ENCODE measurements at regions not wholly inside any gene's neighbourhood (a gene's known extent, or its start where the extent isn't known, plus 50 kb on each side); places are given as distances from the start of the nearest gene placed in this dataset.
"Not testable (repeated sequence)": the region's sequence is repeated elsewhere in the genome, so short reads cannot be mapped to it uniquely, and the experiment has no call there.

GRCh38 chr4:160701671-160702070 lies 1462.1 kb downstream of the FSTL5 start:
- Histone ChIP-seq H3K4me1 (ENCODE audit: control insufficient read depth, insufficient read depth, low read length, unreplicated experiment) (no peaks in the 10 kb centered on the region), H3K79me2 (ENCODE audit: control insufficient read depth, insufficient read depth, low read length, unreplicated experiment) (no peaks in the 10 kb centered on the region), H3K27ac (ENCODE audit: low read depth, low read length) (no peak overlapping the region), H3K27me3 (ENCODE audit: insufficient read depth, low read length) (no peaks in the 10 kb centered on the region), H3K4me3 (ENCODE audit: low read depth, low read length) (no peak overlapping the region), H3K36me3 (ENCODE audit: insufficient read depth, low read length) (no peaks in the 10 kb centered on the region), H2AFZ (ENCODE audit: low read length, unreplicated experiment) (no peak overlapping the region)

- Histone ChIP-seq H3K27me3 (ENCODE audit: insufficient read depth, low read length) (no peaks in the 10 kb centered on the region), H3K36me3 (ENCODE audit: insufficient read depth, low read length) (no peaks in the 10 kb centered on the region), H3K79me2 (ENCODE audit: control insufficient read depth, insufficient read depth, low read length, unreplicated experiment) (no peaks in the 10 kb centered on the region), H2AFZ (ENCODE audit: low read length, unreplicated experiment) (no peak overlapping the region), H3K27ac (ENCODE audit: low read depth, low read length) (no peak overlapping the region), H3K4me1 (ENCODE audit: control insufficient read depth, insufficient read depth, low read length, unreplicated experiment) (no peaks in the 10 kb centered on the region), H3K4me3 (ENCODE audit: low read depth, low read length) (no peak overlapping the region)
These were observed 1454.8 kb downstream of the FSTL5 start for GRCh38 chr4:160709026-160709425.

GRCh38 chr4:160709546-160709945 lies 1454.3 kb downstream of the FSTL5 start:
- H3K27ac ChIP-seq (ENCODE audit: low read depth, low read length), result no peak overlapping the region
- no peak overlapping the region for H2AFZ ChIP-seq (ENCODE audit: low read length, unreplicated experiment)
- H3K4me1 ChIP-seq (ENCODE audit: control insufficient read depth, insufficient read depth, low read length, unreplicated experiment), result no peaks in the 10 kb centered on the region

GRCh38 chr4:160716551-160716950 lies 1447.2 kb downstream of the FSTL5 start:
- H3K27ac ChIP-seq (ENCODE audit: low read depth, low read length), result no peak overlapping the region
- no peaks in the 10 kb centered on the region for H3K36me3 ChIP-seq (ENCODE audit: insufficient read depth, low read length)
- no peak overlapping the region for H3K4me3 ChIP-seq (ENCODE audit: low read depth, low read length)
- H3K79me2 ChIP-seq (ENCODE audit: control insufficient read depth, insufficient read depth, low read length, unreplicated experiment), result no peaks in the 10 kb centered on the region
- no peaks in the 10 kb centered on the region for H3K4me1 ChIP-seq (ENCODE audit: control insufficient read depth, insufficient read depth, low read length, unreplicated experiment)
- no peaks in the 10 kb centered on the region for H3K27me3 ChIP-seq (ENCODE audit: insufficient read depth, low read length)
- no peak overlapping the region for H2AFZ ChIP-seq (ENCODE audit: low read length, unreplicated experiment)

More at GRCh38 chr4:160709546-160709945, 1454.3 kb downstream of the FSTL5 start:
- H3K27me3 ChIP-seq (ENCODE audit: insufficient read depth, low read length), result no peaks in the 10 kb centered on the region
- H3K36me3 ChIP-seq (ENCODE audit: insufficient read depth, low read length), result no peaks in the 10 kb centered on the region
- H3K79me2 ChIP-seq (ENCODE audit: control insufficient read depth, insufficient read depth, low read length, unreplicated experiment), result no peaks in the 10 kb centered on the region
- H3K4me3 ChIP-seq (ENCODE audit: low read depth, low read length), result no peak overlapping the region

- H3K4me3 ChIP-seq (ENCODE audit: low read depth, low read length), result no peak overlapping the region
- H2AFZ ChIP-seq (ENCODE audit: low read length, unreplicated experiment), result no peak overlapping the region
- H3K79me2 ChIP-seq (ENCODE audit: control insufficient read depth, insufficient read depth, low read length, unreplicated experiment), result no peaks in the 10 kb centered on the region
- H3K36me3 ChIP-seq (ENCODE audit: insufficient read depth, low read length), result no peaks in the 10 kb centered on the region
- H3K27ac ChIP-seq (ENCODE audit: low read depth, low read length), result no peak overlapping the region
- no peaks in the 10 kb centered on the region for H3K27me3 ChIP-seq (ENCODE audit: insufficient read depth, low read length)
- no peaks in the 10 kb centered on the region for H3K4me1 ChIP-seq (ENCODE audit: control insufficient read depth, insufficient read depth, low read length, unreplicated experiment)
These were observed 1446.0 kb downstream of the FSTL5 start for GRCh38 chr4:160717848-160718247.

GRCh38 chr4:160724063-160724462 lies 1439.7 kb downstream of the FSTL5 start:
- Histone ChIP-seq H3K4me1 (ENCODE audit: control insufficient read depth, insufficient read depth, low read length, unreplicated experiment) (no peaks in the 10 kb centered on the region), H3K27me3 (ENCODE audit: insufficient read depth, low read length) (no peaks in the 10 kb centered on the region), H3K27ac (ENCODE audit: low read depth, low read length) (no peak overlapping the region), H3K4me3 (ENCODE audit: low read depth, low read length) (no peak overlapping the region), H2AFZ (ENCODE audit: low read length, unreplicated experiment) (no peak overlapping the region), H3K36me3 (ENCODE audit: insufficient read depth, low read length) (no peaks in the 10 kb centered on the region), H3K79me2 (ENCODE audit: control insufficient read depth, insufficient read depth, low read length, unreplicated experiment) (no peaks in the 10 kb centered on the region)

GRCh38 chr4:160745126-160745525 lies 1418.7 kb downstream of the FSTL5 start:
- H3K27ac ChIP-seq (ENCODE audit: low read depth, low read length), result no peak overlapping the region
- H2AFZ ChIP-seq (ENCODE audit: low read length, unreplicated experiment), result no peak overlapping the region
- no peaks in the 10 kb centered on the region for H3K79me2 ChIP-seq (ENCODE audit: control insufficient read depth, insufficient read depth, low read length, unreplicated experiment)
- no peak overlapping the region for H3K4me3 ChIP-seq (ENCODE audit: low read depth, low read length)
- no peaks in the 10 kb centered on the region for H3K36me3 ChIP-seq (ENCODE audit: insufficient read depth, low read length)
- H3K27me3 ChIP-seq (ENCODE audit: insufficient read depth, low read length), result no peaks in the 10 kb centered on the region
- H3K4me1 ChIP-seq (ENCODE audit: control insufficient read depth, insufficient read depth, low read length, unreplicated experiment), result no peaks in the 10 kb centered on the region

GRCh38 chr4:160746585-160746984 lies 1417.2 kb downstream of the FSTL5 start:
- not testable (repeated sequence) for H3K4me3 ChIP-seq (ENCODE audit: low read depth, low read length); H3K27ac ChIP-seq (ENCODE audit: low read depth, low read length); H3K36me3 ChIP-seq (ENCODE audit: insufficient read depth, low read length); H3K79me2 ChIP-seq (ENCODE audit: control insufficient read depth, insufficient read depth, low read length, unreplicated experiment); H2AFZ ChIP-seq (ENCODE audit: low read length, unreplicated experiment); H3K4me1 ChIP-seq (ENCODE audit: control insufficient read depth, insufficient read depth, low read length, unreplicated experiment); H3K27me3 ChIP-seq (ENCODE audit: insufficient read depth, low read length)

- no peaks in the 10 kb centered on the region for H3K27me3 ChIP-seq (ENCODE audit: insufficient read depth, low read length)
- H2AFZ ChIP-seq (ENCODE audit: low read length, unreplicated experiment), result no peak overlapping the region
- no peaks in the 10 kb centered on the region for H3K79me2 ChIP-seq (ENCODE audit: control insufficient read depth, insufficient read depth, low read length, unreplicated experiment)
- H3K4me3 ChIP-seq (ENCODE audit: low read depth, low read length), result no peak overlapping the region
- no peaks in the 10 kb centered on the region for H3K36me3 ChIP-seq (ENCODE audit: insufficient read depth, low read length)
- no peaks in the 10 kb centered on the region for H3K4me1 ChIP-seq (ENCODE audit: control insufficient read depth, insufficient read depth, low read length, unreplicated experiment)
- H3K27ac ChIP-seq (ENCODE audit: low read depth, low read length), result no peak overlapping the region
These were observed 1391.1 kb downstream of the FSTL5 start for GRCh38 chr4:160772668-160773067.

GRCh38 chr4:160795216-160795615 lies 1368.6 kb downstream of the FSTL5 start:
- Histone ChIP-seq H2AFZ (ENCODE audit: low read length, unreplicated experiment) (no peak overlapping the region), H3K79me2 (ENCODE audit: control insufficient read depth, insufficient read depth, low read length, unreplicated experiment) (no peaks in the 10 kb centered on the region), H3K4me1 (ENCODE audit: control insufficient read depth, insufficient read depth, low read length, unreplicated experiment) (no peaks in the 10 kb centered on the region), H3K4me3 (ENCODE audit: low read depth, low read length) (no peak overlapping the region), H3K27ac (ENCODE audit: low read depth, low read length) (no peak overlapping the region), H3K27me3 (ENCODE audit: insufficient read depth, low read length) (no peaks in the 10 kb centered on the region), H3K36me3 (ENCODE audit: insufficient read depth, low read length) (no peaks in the 10 kb centered on the region)

- no peak overlapping the region for H3K4me3 ChIP-seq (ENCODE audit: low read depth, low read length)
- no peaks in the 10 kb centered on the region for H3K4me1 ChIP-seq (ENCODE audit: control insufficient read depth, insufficient read depth, low read length, unreplicated experiment)
- H3K36me3 ChIP-seq (ENCODE audit: insufficient read depth, low read length), result no peaks in the 10 kb centered on the region
- no peaks in the 10 kb centered on the region for H3K27me3 ChIP-seq (ENCODE audit: insufficient read depth, low read length)
- no peaks in the 10 kb centered on the region for H3K79me2 ChIP-seq (ENCODE audit: control insufficient read depth, insufficient read depth, low read length, unreplicated experiment)
- H3K27ac ChIP-seq (ENCODE audit: low read depth, low read length), result no peak overlapping the region
- H2AFZ ChIP-seq (ENCODE audit: low read length, unreplicated experiment), result no peak overlapping the region
These were observed 1355.6 kb downstream of the FSTL5 start for GRCh38 chr4:160808174-160808573.

Data from ACC112 (cell line).